H1 (cell line): ENCODE measurements at regions not wholly inside any gene's neighbourhood (a gene's known extent, or its start where the extent isn't known, plus 50 kb on each side); places are given as distances from the start of the nearest gene placed in this dataset.

ENCODE experiments used
- GABPA ChIP-seq: IDR thresholded peaks from 2 replicates; pipeline ENCODE4 v1.6.1; 2011; ENCODE audit warnings: mild to moderate bottlenecking, low read length, moderate library complexity, borderline replicate concordance; ENCODE audit not compliant: insufficient read depth
- HDAC2 ChIP-seq, 2 experiments: fragments of 300-600 bp in 1 of 2; sonication (generic) in 1 of 2; IDR thresholded peaks; 2 replicates each; pipeline ENCODE4 v1.6.1; 2011 to 2012; ENCODE audit warnings: low read depth in 2 of 2, low read length in 2 of 2, mild to moderate bottlenecking in 2 of 2, moderate library complexity in 2 of 2, borderline replicate concordance in 1 of 2, inconsistent platforms in 1 of 2
- HDAC6 ChIP-seq: IDR thresholded peaks from one replicate; pipeline ENCODE4 v1.7.1; 2012; ENCODE audit warnings: low read depth, mild to moderate bottlenecking, inconsistent platforms, low read length, moderate library complexity
- SAP30 ChIP-seq: fragments of 300-600 bp; sonication (generic); IDR thresholded peaks from 2 replicates; pipeline ENCODE4 v1.7.1; 2012; ENCODE audit warnings: low read length, moderate library complexity, mild to moderate bottlenecking, inconsistent platforms; ENCODE audit not compliant: insufficient read depth, insufficient replicate concordance
- SIN3A ChIP-seq, 2 experiments: IDR thresholded peaks in 1 of 2; conservative IDR thresholded peaks in 1 of 2; 2 replicates each; pipeline ENCODE4 v1.6.1; 2011 to 2012; ENCODE audit warnings: low read length in 2 of 2, improper control_type of control experiment in 1 of 2, low read depth in 1 of 2, mild to moderate bottlenecking in 1 of 2

- TF ChIP-seq HDAC2 (IDR thresholded peaks at IDR 0.05; ENCODE audit: borderline replicate concordance in 1 of 2, low read depth in 2 of 2, low read length in 2 of 2) (no peak), SAP30 (no peak), GABPA (no peak), HDAC6 (no peak), SIN3A (conservative IDR thresholded peaks at IDR 0.05 in 1 of 2, IDR thresholded peaks at IDR 0.05 in 1 of 2; ENCODE audit: low read depth in 1 of 2, low read length in 2 of 2) (no peak)
These were observed 359.0 kb downstream of the BTG1 start (continued) for GRCh38 chr12:91786499-91787272.
